Epithelial cell of esophagus (primary cell): ENCODE measurements at regions not wholly inside any gene's neighbourhood (a gene's known extent, or its start where the extent isn't known, plus 50 kb on each side); places are given as distances from the start of the nearest gene placed in this dataset.

Experiments
- DNase-seq: peaks from one replicate; pipeline ENCODE4 v3.0.0; 2010; ENCODE audit warnings: low read depth
- H3K4me3 ChIP-seq: 2 replicates; pipeline ENCODE4 v1.5.1; 2011; ENCODE audit warnings: mild to moderate bottlenecking, low read length, control low read depth
- CTCF ChIP-seq: IDR thresholded peaks from 2 replicates; pipeline ENCODE4 v1.5.1; 2011; ENCODE audit warnings: low read depth, mild to moderate bottlenecking, low read length, control low read depth, inconsistent platforms; ENCODE audit not compliant: insufficient read depth; ENCODE audit errors: missing control alignments

GRCh38 chr7:77474756-77475155 lies 58.6 kb upstream of the GSAP start:
- no peak for DNase-seq
- TF ChIP-seq CTCF = no peak
- H3K4me3 ChIP-seq = no peak overlapping the region

GRCh38 chr7:77473229-77474005 lies 57.3 kb upstream of the GSAP start:
- TF ChIP-seq CTCF = no peak
- DNase-seq = peak; percentile 38
- H3K4me3 ChIP-seq = no peak overlapping the region

GRCh38 chr7:77469927-77470326 lies 53.8 kb upstream of the GSAP start:
- no peak overlapping the region for H3K4me3 ChIP-seq
- no peak for DNase-seq
- no peak for TF ChIP-seq CTCF

GRCh38 chr7:77467408-77467807 lies 51.3 kb upstream of the GSAP start:
- no peak overlapping the region for H3K4me3 ChIP-seq
- DNase-seq = no peak
- no peak for TF ChIP-seq CTCF

- DNase-seq = no peak
- no peak for TF ChIP-seq CTCF
- no peak overlapping the region for H3K4me3 ChIP-seq
These were observed 50.3 kb upstream of the GSAP start for GRCh38 chr7:77466450-77466849.
